Right ventricle myocardium inferior (tissue), 1 donor: ENCODE measurements at regions not wholly inside any gene's neighbourhood (a gene's known extent, or its start where the extent isn't known, plus 50 kb on each side); places are given as distances from the start of the nearest gene placed in this dataset.

Source experiments
- ATAC-seq: fragments of 200-7000 bp; cut with Tn5 transposase; one replicate; pipeline ENCODE4 v1.9.1; 2020; ENCODE audit warnings: mild to moderate bottlenecking, moderate library complexity
- DNase-seq: peaks from one replicate; pipeline ENCODE4 v3.0.0; 2021; ENCODE audit errors: missing footprints
- intact Hi-C: fragments of 100-400 bp; cut with DNase I; formaldehyde crosslinking; loops from one replicate; pipeline ENCODE4 v1.11.0; 2022
- donor health status: DM: no; HTN: yes; CAD: no; lungs with severe emphysema.

- no peak for DNase-seq
- no peak for ATAC-seq
These were observed 95.1 kb upstream of the ARHGEF7 start for GRCh38 chr13:111020021-111020420.

DNA sequence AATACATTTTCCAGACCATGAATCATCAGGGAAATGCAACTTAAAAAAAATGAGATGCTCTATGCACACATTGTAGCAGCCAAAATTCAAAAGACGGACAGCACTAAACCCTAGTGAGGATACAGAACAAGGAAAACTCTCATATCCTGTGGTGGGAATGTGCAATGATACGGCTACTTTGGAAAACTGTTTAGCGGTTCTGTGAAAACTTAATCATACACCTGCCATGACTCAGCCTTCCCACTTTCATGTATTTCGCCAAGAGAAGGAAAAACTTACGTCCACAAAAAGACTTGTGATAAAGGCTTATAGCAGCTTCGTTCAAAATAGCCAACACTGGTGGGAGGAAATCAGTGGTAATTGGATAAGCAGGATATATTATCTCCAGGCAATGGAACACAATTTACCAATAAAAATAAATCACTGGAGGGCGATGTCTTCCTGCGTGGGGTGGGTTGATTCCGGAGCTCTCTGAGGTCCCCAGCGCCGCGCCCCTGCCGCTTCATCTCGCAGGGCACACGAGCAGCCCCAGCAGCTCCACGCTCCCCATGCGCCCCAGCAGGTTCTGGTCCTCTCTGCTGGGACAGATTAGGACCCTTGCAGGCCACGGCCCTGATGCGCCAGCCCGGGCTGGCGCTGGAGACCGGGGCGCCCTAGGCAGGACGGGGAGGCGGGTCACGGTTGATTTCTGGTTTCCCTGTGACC is 97.2 kb upstream of the ARHGEF7 start:
- no peak for ATAC-seq
- intact Hi-C loops = no loop called here
- DNase-seq = no peak

More at GRCh38 chr13:111020021-111020420, 95.1 kb upstream of the ARHGEF7 start:
- intact Hi-C loops = no loop called here

- ATAC-seq = no peak
- DNase-seq = no peak
- intact Hi-C loops = no loop called here
These were observed 98.3 kb upstream of the ANKRD10 start for GRCh38 chr13:111013196-111013595.

DNA sequence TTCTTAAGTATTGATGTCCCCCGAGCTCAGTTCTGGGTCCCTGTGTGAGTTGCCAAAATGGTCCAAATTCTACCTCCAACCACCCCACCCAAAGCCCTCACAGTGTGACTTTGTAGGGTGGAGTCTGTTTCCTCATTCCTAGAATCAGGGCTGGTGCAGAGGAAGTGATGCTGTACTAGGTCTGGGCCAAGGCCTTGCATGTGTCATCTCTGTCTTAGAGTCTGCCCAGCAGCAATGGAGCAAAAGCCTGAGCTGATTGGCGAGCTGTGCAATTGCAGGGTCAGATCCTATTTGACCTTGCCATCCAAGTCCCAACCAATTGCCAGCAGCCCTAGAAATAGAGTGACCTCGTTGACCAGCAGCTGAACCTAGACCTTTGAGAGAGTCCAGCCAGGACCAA is 97.0 kb upstream of the ANKRD10 start:
- DNase-seq = no peak
- intact Hi-C loops = no loop called here
- ATAC-seq = no peak

DNA sequence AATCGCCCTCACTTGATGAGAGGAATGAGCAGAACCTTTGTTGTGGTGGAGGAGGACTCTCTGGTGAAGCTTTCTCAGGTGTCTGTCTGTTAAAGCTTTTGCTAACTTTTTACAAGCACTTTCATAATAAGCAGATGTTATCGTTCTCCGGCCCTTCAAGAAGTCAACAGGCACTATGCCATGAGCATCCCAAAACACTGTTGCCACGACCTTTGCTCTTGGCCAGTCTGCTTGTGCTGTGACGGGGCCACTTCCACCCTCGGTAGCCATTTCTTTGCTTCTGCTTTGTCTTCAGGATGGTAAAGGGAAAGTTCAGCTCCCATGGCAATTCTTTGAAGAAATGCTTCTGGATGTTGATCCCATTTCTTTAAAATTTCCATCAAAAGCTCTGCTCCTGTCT is 93.5 kb upstream of the ANKRD10 start:
- no peak for DNase-seq
- intact Hi-C loops = loop anchor here (5.0 kb wide), 1 partner anchor 61 kb away; no protein-coding TSS in a partner anchor
- ATAC-seq = no peak

GRCh38 chr13:111007209-111007608 is 92.3 kb upstream of the ANKRD10 start:
- intact Hi-C loops = loop anchor here (2.0 to 5.0 kb wide), 2 partner anchors 60 to 92 kb away; partner anchors contain the start of gene ANKRD10
- no peak for ATAC-seq
- no peak for DNase-seq

- peak; percentile 91 for DNase-seq
- intact Hi-C loops = loop anchor here (2.0 to 5.0 kb wide), 2 partner anchors 59 to 92 kb away; partner anchors contain the start of gene ANKRD10
- ATAC-seq = peak; percentile 99
These were observed 91.7 kb upstream of the ANKRD10 start for GRCh38 chr13:111006506-111007031.

DNA sequence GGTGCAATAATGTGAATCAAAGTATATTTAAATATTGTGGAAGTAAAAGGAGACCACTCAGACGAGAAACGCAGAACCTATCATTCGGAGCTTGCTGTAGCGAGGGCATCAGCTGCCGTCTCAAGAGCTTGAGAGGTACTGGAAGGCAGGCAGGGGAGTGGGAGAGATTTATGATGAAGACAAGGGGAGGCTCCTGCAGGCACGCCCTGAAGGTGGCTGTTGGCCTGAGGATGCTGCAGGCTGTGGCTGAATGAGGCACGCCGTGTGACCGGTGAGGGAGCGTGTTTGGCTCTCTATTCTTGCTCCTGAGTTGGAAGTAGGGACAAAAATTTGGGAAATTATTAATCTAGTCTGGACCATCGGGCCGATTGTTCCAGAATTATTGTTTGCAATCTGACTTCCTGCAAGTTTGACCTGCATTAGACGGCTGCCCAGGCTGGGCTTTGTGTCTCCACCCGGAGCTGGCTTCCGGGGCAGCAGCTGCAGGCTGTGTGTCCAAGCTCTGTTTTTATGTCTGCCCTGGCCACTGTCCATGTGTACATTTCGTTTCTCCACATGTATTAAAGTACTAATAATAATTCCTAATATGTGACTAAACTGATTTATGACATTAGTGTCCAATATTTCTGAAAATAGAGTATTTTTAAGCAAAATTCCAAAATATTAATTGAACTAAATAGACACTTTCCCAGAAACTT is 91.1 kb upstream of the ANKRD10 start:
- ATAC-seq = peak; percentile 56
- DNase-seq = peak; percentile 83
- intact Hi-C loops = loop anchor here (2.0 to 5.0 kb wide), 2 partner anchors 59 to 91 kb away; partner anchors contain the start of gene ANKRD10

DNA sequence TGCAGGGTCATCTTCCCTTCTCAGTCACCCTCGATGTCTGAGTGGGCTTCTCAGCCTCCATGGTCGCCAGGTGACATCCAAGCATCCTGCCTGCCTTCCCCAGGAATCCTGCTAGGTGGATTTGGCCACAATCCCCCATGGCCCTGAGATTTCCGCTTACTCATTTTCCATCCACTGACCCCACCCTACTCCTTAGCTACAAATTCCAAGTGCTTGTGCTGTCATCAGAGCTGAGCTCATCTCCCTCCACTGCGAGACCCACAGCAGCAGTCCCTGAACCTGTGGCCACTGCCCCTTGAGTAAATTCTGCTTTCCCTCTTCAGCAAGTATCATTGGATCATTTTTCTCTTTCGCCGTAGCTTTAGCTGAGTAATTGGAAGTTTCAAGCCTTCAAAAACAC is 90.5 kb upstream of the ANKRD10 start:
- ATAC-seq = no peak
- no peak for DNase-seq
- intact Hi-C loops = loop anchor here (5.0 kb wide), 1 partner anchor 58 kb away; no protein-coding TSS in a partner anchor

DNA sequence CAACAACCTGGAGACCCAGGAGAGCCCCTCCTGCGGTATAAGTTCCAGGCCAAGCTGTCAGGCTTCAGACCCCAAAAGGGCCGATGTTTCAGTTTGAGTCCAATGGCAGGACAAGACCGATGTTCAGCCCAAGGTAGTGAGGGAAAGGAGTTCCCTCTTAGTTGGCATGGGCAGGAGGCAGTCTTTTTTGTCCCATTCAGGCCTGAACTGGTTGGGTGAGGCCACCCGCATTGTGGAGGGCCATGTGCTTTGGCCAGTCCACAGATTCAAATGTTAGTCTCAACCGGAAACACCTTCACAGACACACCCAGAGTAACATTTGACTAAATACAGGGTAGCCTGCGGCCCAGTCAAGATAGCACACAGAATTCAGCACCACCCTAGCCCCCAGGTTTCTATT is 89.6 kb upstream of the ANKRD10 start:
- ATAC-seq = no peak
- DNase-seq = no peak
- intact Hi-C loops = no loop called here

- intact Hi-C loops = no loop called here
- ATAC-seq = no peak
These were observed 86.8 kb upstream of the ANKRD10 start for GRCh38 chr13:111001636-111002035.

GRCh38 chr13:110993788-110994187 is 78.9 kb upstream of the ANKRD10 start:
- no peak for DNase-seq
- intact Hi-C loops = no loop called here
- ATAC-seq = no peak

More at GRCh38 chr13:111001636-111002035, 86.8 kb upstream of the ANKRD10 start:
- no peak for DNase-seq

DNA sequence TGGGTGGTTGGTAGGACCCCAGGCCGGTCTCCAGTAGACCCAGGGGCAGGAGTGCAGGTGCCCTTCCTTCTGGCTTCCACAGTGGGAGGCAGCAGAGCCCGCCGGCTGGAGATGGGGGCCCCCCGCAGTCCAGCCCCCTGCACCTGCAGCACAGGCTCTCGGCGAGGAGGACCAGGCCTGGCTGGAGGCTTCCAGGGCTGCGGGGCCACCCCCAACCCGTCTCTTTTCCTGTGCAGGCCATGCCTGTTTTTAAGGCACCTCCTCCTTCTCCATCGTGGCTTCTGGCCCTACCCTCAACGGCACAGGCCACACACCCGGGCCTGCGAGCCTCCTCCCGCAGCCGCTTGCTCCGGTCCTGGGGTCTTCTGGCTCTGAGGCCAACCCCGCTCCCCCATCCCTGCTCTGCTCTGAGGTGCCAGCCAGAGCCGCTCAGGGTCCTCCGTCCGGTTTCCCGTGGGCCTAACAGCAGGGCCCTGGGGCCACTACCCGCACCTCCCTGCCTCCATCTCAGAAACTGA is 77.2 kb upstream of the ANKRD10 start:
- intact Hi-C loops = no loop called here
- DNase-seq = no peak
- no peak for ATAC-seq

GRCh38 chr13:110989331-110989730 is 74.5 kb upstream of the ANKRD10 start:
- intact Hi-C loops = no loop called here
- ATAC-seq (no peak), DNase-seq (no peak)

GRCh38 chr13:110985541-110985940 is 70.7 kb upstream of the ANKRD10 start:
- DNase-seq (no peak), ATAC-seq (no peak)
- intact Hi-C loops = no loop called here

GRCh38 chr13:110984798-110985197 is 69.9 kb upstream of the ANKRD10 start:
- ATAC-seq (no peak), DNase-seq (no peak)
- intact Hi-C loops = no loop called here

DNA sequence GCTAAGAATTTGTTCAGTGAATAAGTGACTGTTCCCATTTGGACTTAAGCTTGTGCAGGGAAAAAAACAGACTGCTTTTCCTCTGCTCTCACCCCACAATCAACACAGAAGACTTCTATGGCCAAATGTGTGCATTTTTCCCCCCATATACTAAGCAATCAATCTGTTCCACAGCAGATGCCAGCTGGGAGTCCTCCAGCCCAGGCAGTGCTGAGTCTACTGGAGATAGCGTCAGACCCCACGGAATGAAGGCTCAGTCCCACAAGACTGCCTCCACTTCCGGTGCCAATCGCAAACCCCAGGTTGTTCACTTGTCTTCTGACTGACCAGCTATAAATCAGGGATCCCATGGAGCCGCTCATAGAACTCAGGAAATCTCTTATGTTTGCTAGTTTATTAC is 69.5 kb upstream of the ANKRD10 start:
- ATAC-seq (no peak), DNase-seq (no peak)
- intact Hi-C loops = no loop called here

DNA sequence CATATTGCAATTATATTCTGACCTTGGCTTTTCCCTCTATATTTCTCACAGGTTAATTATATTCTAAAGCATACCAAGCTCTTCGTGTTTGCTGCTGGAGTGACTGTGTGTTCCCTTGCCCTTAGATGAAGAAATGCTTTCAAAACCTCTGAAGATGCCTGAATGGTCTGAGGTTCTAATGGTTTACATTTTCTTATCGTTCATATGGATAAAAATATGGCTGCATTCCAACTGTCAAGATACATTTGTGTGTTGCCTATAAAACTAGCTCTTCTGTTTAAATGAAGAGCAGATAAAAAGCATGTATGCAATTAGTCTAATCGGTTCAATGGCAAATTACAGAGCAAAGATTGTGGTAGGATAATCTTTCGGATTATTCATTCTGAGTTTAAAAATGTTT is 68.4 kb upstream of the ANKRD10 start:
- ATAC-seq (no peak), DNase-seq (no peak)
- intact Hi-C loops = no loop called here

DNA sequence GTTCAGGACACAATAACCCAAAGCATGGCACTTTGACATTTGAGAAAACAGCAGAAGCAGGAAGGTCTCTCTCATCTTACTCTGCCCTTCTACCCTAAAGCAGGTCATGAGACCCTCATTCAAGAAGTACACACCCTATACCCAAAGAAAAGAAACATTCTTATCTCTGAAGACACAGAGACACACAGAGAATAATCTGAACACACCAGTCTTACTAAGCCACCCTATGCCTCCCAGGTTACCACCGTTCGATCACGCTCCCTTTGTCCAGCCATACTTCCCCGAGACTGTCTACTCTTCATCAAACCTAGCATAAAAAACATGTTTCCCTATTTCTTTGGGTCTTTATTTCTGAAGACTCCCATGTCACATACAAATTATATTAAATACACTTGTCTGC is 66.5 kb upstream of the ANKRD10 start:
- no peak for ATAC-seq
- intact Hi-C loops = no loop called here

GRCh38 chr13:110980921-110981320 is 66.1 kb upstream of the ANKRD10 start:
- intact Hi-C loops = no loop called here

More for the DNA sequence above, 66.5 kb upstream of the ANKRD10 start:
- DNase-seq = no peak

More at GRCh38 chr13:110980921-110981320, 66.1 kb upstream of the ANKRD10 start:
- no peak for DNase-seq
- no peak for ATAC-seq
